ENCODE measurements at regions not wholly inside any gene's neighbourhood (a gene's known extent, or its start where the extent isn't known, plus 50 kb on each side); places are given as distances from the start of the nearest gene placed in this dataset.

- Histone ChIP-seq H3K4me1 (ENCODE audit: control insufficient read depth, low read length) (no peaks in the 10 kb centered on the region), H4K20me1 (ENCODE audit: control insufficient read depth, insufficient read depth, low read depth, low read length) (no peaks in the 10 kb centered on the region), H3K79me2 (ENCODE audit: control insufficient read depth, low read length) (no peaks in the 10 kb centered on the region), H3F3A (ENCODE audit: control insufficient read depth, insufficient read depth) (no peaks in the 10 kb centered on the region), H3K4me2 (ENCODE audit: low read length) (no peak overlapping the region), H3K9me3 (ENCODE audit: control insufficient read depth, insufficient read depth, low read length) (no peaks in the 10 kb centered on the region), H3K4me3 (ENCODE audit: low read length) (no peak overlapping the region), H3K36me3 (ENCODE audit: control insufficient read depth, low read length) (no peaks in the 10 kb centered on the region), H3K27me3 (ENCODE audit: control insufficient read depth, low read length) (no peaks in the 10 kb centered on the region), H3K9me2 (replicated peaks; ENCODE audit: control insufficient read depth, low read length) (no peaks in the 10 kb centered on the region), H3K27ac (ENCODE audit: low read depth, low read length) (no peak overlapping the region)
- TF ChIP-seq CTCF (IDR thresholded peaks at IDR 0.05; ENCODE audit: low read depth, low read length, poor library complexity, severe bottlenecking) (no peak), EZH2phosphoT487 (IDR thresholded peaks at IDR 0.05; ENCODE audit: borderline replicate concordance, low read length) (no peak)
These were observed 605.6 kb upstream of the BOD1L1 start for GRCh38 chr4:14233126-14233525.

GRCh38 chr4:14234307-14234706 lies 606.8 kb upstream of the BOD1L1 start:
- Histone ChIP-seq H3K9me2 (replicated peaks; ENCODE audit: control insufficient read depth, low read length) (no peaks in the 10 kb centered on the region), H3K9me3 (ENCODE audit: control insufficient read depth, insufficient read depth, low read length) (no peaks in the 10 kb centered on the region), H3F3A (ENCODE audit: control insufficient read depth, insufficient read depth) (no peaks in the 10 kb centered on the region), H3K4me3 (ENCODE audit: low read length) (no peak overlapping the region), H3K36me3 (ENCODE audit: control insufficient read depth, low read length) (no peaks in the 10 kb centered on the region), H3K79me2 (ENCODE audit: control insufficient read depth, low read length) (no peaks in the 10 kb centered on the region), H3K4me1 (ENCODE audit: control insufficient read depth, low read length) (no peaks in the 10 kb centered on the region), H3K27me3 (ENCODE audit: control insufficient read depth, low read length) (no peaks in the 10 kb centered on the region), H3K4me2 (ENCODE audit: low read length) (no peak overlapping the region), H4K20me1 (ENCODE audit: control insufficient read depth, insufficient read depth, low read depth, low read length) (no peaks in the 10 kb centered on the region), H3K27ac (ENCODE audit: low read depth, low read length) (no peak overlapping the region)
- TF ChIP-seq CTCF (IDR thresholded peaks at IDR 0.05; ENCODE audit: low read depth, low read length, poor library complexity, severe bottlenecking) (no peak), EZH2phosphoT487 (IDR thresholded peaks at IDR 0.05; ENCODE audit: borderline replicate concordance, low read length) (no peak)

DNA sequence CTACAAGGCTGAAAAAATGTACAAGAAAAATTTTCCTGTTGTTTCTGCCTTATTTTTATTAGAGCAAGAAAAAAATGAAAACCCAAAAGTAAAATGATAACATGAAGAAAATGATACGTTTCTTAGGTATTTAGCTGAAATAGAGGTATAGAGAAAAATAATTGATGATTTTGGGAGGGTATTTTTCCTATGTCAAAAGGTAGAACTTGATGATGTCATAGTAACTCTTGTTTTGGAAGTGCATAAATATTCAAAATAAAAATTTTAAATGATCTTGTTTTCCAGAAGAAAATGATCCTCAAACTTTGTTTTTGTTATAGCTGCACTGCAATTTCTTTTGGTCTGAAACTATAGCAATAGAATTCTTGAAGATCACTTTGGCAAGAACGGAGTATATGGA lies 608.8 kb upstream of the BOD1L1 start:
- Histone ChIP-seq H3K9me3 (ENCODE audit: control insufficient read depth, insufficient read depth, low read length) (no peaks in the 10 kb centered on the region), H3K27me3 (ENCODE audit: control insufficient read depth, low read length) (no peaks in the 10 kb centered on the region), H3K79me2 (ENCODE audit: control insufficient read depth, low read length) (no peaks in the 10 kb centered on the region), H3K4me2 (ENCODE audit: low read length) (no peak overlapping the region), H3K36me3 (ENCODE audit: control insufficient read depth, low read length) (no peaks in the 10 kb centered on the region), H3K9me2 (replicated peaks; ENCODE audit: control insufficient read depth, low read length) (no peaks in the 10 kb centered on the region), H4K20me1 (ENCODE audit: control insufficient read depth, insufficient read depth, low read depth, low read length) (no peaks in the 10 kb centered on the region), H3K4me1 (ENCODE audit: control insufficient read depth, low read length) (no peaks in the 10 kb centered on the region), H3K4me3 (ENCODE audit: low read length) (no peak overlapping the region), H3F3A (ENCODE audit: control insufficient read depth, insufficient read depth) (no peaks in the 10 kb centered on the region), H3K27ac (ENCODE audit: low read depth, low read length) (no peak overlapping the region)
- TF ChIP-seq CTCF (IDR thresholded peaks at IDR 0.05; ENCODE audit: low read depth, low read length, poor library complexity, severe bottlenecking), result no peak
- no peak for TF ChIP-seq EZH2phosphoT487 (IDR thresholded peaks at IDR 0.05; ENCODE audit: borderline replicate concordance, low read length)

DNA sequence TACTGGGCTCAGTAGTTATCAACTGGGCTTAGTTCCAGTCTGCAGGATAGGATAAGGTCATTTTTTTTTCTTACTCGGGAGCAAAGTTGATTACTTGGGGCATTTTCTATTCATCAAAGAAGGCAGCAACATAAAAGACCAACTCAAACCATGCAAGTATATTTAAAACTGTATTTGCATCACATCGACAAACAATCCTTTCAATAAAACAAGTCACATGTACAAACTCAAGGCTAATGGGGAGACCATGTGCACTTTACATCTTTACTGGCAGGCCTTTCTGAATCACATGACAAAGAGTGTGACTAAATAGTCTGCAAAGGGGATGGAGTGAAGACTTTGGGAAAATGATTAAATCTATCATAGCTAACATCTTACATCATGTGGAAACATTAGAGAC lies 610.4 kb upstream of the BOD1L1 start:
- Histone ChIP-seq H3F3A (ENCODE audit: control insufficient read depth, insufficient read depth) (no peaks in the 10 kb centered on the region), H3K36me3 (ENCODE audit: control insufficient read depth, low read length) (no peaks in the 10 kb centered on the region), H3K9me2 (replicated peaks; ENCODE audit: control insufficient read depth, low read length) (no peaks in the 10 kb centered on the region), H3K4me3 (ENCODE audit: low read length) (no peak overlapping the region), H4K20me1 (ENCODE audit: control insufficient read depth, insufficient read depth, low read depth, low read length) (no peaks in the 10 kb centered on the region), H3K27me3 (ENCODE audit: control insufficient read depth, low read length) (no peaks in the 10 kb centered on the region), H3K27ac (ENCODE audit: low read depth, low read length) (no peak overlapping the region), H3K4me1 (ENCODE audit: control insufficient read depth, low read length) (no peaks in the 10 kb centered on the region), H3K9me3 (ENCODE audit: control insufficient read depth, insufficient read depth, low read length) (no peaks in the 10 kb centered on the region), H3K79me2 (ENCODE audit: control insufficient read depth, low read length) (no peaks in the 10 kb centered on the region), H3K4me2 (ENCODE audit: low read length) (no peak overlapping the region)
- TF ChIP-seq EZH2phosphoT487 (IDR thresholded peaks at IDR 0.05; ENCODE audit: borderline replicate concordance, low read length), result no peak
- no peak for TF ChIP-seq CTCF (IDR thresholded peaks at IDR 0.05; ENCODE audit: low read depth, low read length, poor library complexity, severe bottlenecking)

All from DOHH2 (cell line).